Stimulated activated CD4-positive, alpha-beta T cell treated with anti-CD3 and anti-CD28 coated beads, Interleukin-2, amount 100 ng/mL, for 4 hours (primary cell): ENCODE measurements at regions not wholly inside any gene's neighbourhood (a gene's known extent, or its start where the extent isn't known, plus 50 kb on each side); places are given as distances from the start of the nearest gene placed in this dataset.

Source experiments
- DNase-seq: peaks from one replicate; pipeline ENCODE4 v3.0.0-alpha.2; 2020; ENCODE audit warnings: low read depth

- DNase-seq: no peak
Observed at GRCh38 chr2:105593221-105593967, 151.3 kb upstream of the NCK2 start.

- DNase-seq: no peak
Observed at GRCh38 chr2:105592288-105592687, 152.4 kb upstream of the NCK2 start.

GRCh38 chr2:105590780-105591660 lies 153.7 kb upstream of the NCK2 start:
- DNase-seq: no peak

GRCh38 chr2:105588581-105588980 lies 156.1 kb upstream of the NCK2 start:
- DNase-seq: no peak

- DNase-seq: no peak
Observed at GRCh38 chr2:105587637-105588036, 157.1 kb upstream of the NCK2 start.

- DNase-seq: no peak
Observed at GRCh38 chr2:105584435-105585010, 160.2 kb upstream of the NCK2 start.

GRCh38 chr2:105582952-105583660 lies 161.6 kb upstream of the NCK2 start:
- no peak for DNase-seq

- no peak for DNase-seq
Observed at GRCh38 chr2:105581555-105581944, 163.2 kb upstream of the NCK2 start.

- DNase-seq: no peak
Observed at GRCh38 chr2:105580870-105581554, 163.7 kb upstream of the NCK2 start.

- DNase-seq: no peak
Observed at GRCh38 chr2:105580216-105580615, 164.5 kb upstream of the NCK2 start.

GRCh38 chr2:105578166-105578565 lies 166.5 kb upstream of the NCK2 start:
- no peak for DNase-seq

- no peak for DNase-seq
Observed at GRCh38 chr2:105577762-105578161, 166.9 kb upstream of the NCK2 start.

GRCh38 chr2:105576440-105577241 lies 168.1 kb upstream of the NCK2 start:
- no peak for DNase-seq

GRCh38 chr2:105576050-105576439 lies 168.7 kb upstream of the NCK2 start:
- DNase-seq: no peak

- no peak for DNase-seq
Observed at GRCh38 chr2:105575499-105576025, 169.2 kb upstream of the NCK2 start.

GRCh38 chr2:105574796-105575344 lies 169.8 kb upstream of the NCK2 start:
- DNase-seq: no peak

GRCh38 chr2:105573910-105574655 lies 170.6 kb upstream of the NCK2 start:
- DNase-seq: no peak

GRCh38 chr2:105573490-105573889 lies 171.2 kb upstream of the NCK2 start:
- DNase-seq: no peak

- DNase-seq: no peak
Observed at GRCh38 chr2:105571445-105571987, 172.7 kb upstream of the FHL2 start.
